Lower leg skin (tissue), 3 donors: ENCODE measurements at regions not wholly inside any gene's neighbourhood (a gene's known extent, or its start where the extent isn't known, plus 50 kb on each side); places are given as distances from the start of the nearest gene placed in this dataset.

Source experiments
- POLR2A ChIP-seq, 2 donors: fragments of 450-650 bp; IDR thresholded peaks; one replicate each; pipeline ENCODE4 v1.6.1; 2016 to 2017; ENCODE audit warnings: antibody characterized with exemption in 2 of 2, mild to moderate bottlenecking in 1 of 2, moderate library complexity in 1 of 2
- TF ChIP-seq, protein P1 (sequence below), 3 donors: fragments of 450-650 bp; IDR thresholded peaks; one replicate each; pipeline ENCODE4 v1.5.1; 2016; ENCODE audit warnings: antibody characterized with exemption in 3 of 3, mild to moderate bottlenecking in 3 of 3, moderate library complexity in 2 of 3

DNA sequence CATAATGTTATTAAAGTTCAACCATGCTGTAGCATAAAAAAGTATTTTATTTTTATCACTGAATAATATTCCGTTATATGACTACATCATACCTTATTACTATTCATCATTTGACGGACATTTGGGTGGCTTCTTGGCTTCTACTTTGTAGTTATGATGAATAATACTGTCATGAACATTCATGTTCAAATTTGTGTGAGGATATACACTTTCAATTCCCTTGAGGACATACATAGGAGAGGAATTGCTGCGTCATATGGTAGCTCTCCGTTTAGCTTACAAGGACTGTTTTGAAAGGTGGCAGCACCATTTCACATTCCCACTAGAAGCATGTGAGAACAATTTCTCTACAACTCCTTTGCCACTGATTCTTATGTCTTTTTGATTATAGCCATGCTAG, 910.8 kb upstream of the MIR17HG start:
- TF ChIP-seq, protein P1, sequence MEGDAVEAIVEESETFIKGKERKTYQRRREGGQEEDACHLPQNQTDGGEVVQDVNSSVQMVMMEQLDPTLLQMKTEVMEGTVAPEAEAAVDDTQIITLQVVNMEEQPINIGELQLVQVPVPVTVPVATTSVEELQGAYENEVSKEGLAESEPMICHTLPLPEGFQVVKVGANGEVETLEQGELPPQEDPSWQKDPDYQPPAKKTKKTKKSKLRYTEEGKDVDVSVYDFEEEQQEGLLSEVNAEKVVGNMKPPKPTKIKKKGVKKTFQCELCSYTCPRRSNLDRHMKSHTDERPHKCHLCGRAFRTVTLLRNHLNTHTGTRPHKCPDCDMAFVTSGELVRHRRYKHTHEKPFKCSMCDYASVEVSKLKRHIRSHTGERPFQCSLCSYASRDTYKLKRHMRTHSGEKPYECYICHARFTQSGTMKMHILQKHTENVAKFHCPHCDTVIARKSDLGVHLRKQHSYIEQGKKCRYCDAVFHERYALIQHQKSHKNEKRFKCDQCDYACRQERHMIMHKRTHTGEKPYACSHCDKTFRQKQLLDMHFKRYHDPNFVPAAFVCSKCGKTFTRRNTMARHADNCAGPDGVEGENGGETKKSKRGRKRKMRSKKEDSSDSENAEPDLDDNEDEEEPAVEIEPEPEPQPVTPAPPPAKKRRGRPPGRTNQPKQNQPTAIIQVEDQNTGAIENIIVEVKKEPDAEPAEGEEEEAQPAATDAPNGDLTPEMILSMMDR (IDR thresholded peaks at IDR 0.05), result no peak
- no peak for TF ChIP-seq POLR2A (IDR thresholded peaks at IDR 0.05)
